IMR-90 (cell line): ENCODE measurements at regions not wholly inside any gene's neighbourhood (a gene's known extent, or its start where the extent isn't known, plus 50 kb on each side); places are given as distances from the start of the nearest gene placed in this dataset.

Source experiments
- CTCF ChIP-seq: conservative IDR thresholded peaks from 2 replicates; pipeline ENCODE4 v1.5.1; 2012; ENCODE audit warnings: mild to moderate bottlenecking, low read depth, low read length, improper control_type of control experiment
- NFE2L2 ChIP-seq: fragments of 150-350 bp; IDR thresholded peaks from 2 replicates; pipeline ENCODE4 v1.6.1; 2016; ENCODE audit warnings: low read depth, mild to moderate bottlenecking, low read length
- POLR2A ChIP-seq: IDR thresholded peaks from 2 replicates; pipeline ENCODE4 v1.6.1; 2012; ENCODE audit warnings: mild to moderate bottlenecking, low read depth, low read length
- RCOR1 ChIP-seq: IDR thresholded peaks from 2 replicates; pipeline ENCODE4 v1.6.1; 2012; ENCODE audit warnings: mild to moderate bottlenecking, low read length, improper control_type of control experiment; ENCODE audit not compliant: insufficient replicate concordance
- RFX5 ChIP-seq: IDR thresholded peaks from 2 replicates; pipeline ENCODE4 v1.8.0; 2012; ENCODE audit warnings: low read depth, mild to moderate bottlenecking, low read length, moderate library complexity
- SMC3 ChIP-seq: fragments of 150-350 bp; IDR thresholded peaks from 2 replicates; pipeline ENCODE4 v1.6.1; 2016; ENCODE audit warnings: low read depth, mild to moderate bottlenecking, antibody characterized with exemption, low read length, moderate library complexity

- no peak for TF ChIP-seq CTCF
- no peak for TF ChIP-seq POLR2A
- no peak for TF ChIP-seq RCOR1
- no peak for TF ChIP-seq RFX5
- TF ChIP-seq NFE2L2: no peak
- no peak for TF ChIP-seq SMC3
These were observed 305.0 kb downstream of the SOX9 start for GRCh38 chr17:72425794-72426168.
